CD4-positive, alpha-beta memory T cell (primary cell): ENCODE measurements at regions not wholly inside any gene's neighbourhood (a gene's known extent, or its start where the extent isn't known, plus 50 kb on each side); places are given as distances from the start of the nearest gene placed in this dataset.

Source experiments
- CTCF ChIA-PET: fragments of 350-600 bp; sonication (Branson Sonifier 250); formaldehyde crosslinking; loops from one replicate; lab custom pipeline; 2021; ENCODE audit warnings: inconsistent platforms; ENCODE audit not compliant: partially characterized antibody; lab: Charles Lee
- POLR2A ChIA-PET: fragments of 350-600 bp; sonication (Branson Sonifier 250); formaldehyde crosslinking; loops from one replicate; lab custom pipeline; 2021; ENCODE audit not compliant: partially characterized antibody; lab: Charles Lee
- DNase-seq, 5 donors: peaks; one replicate each; pipeline versions ENCODE4 v3.0.0 to v3.0.0-alpha.2; 2020 to 2022; ENCODE audit warnings: mixed read lengths in 1 of 5
- H3K27ac ChIP-seq: one replicate; pipeline ENCODE4 v1.7.0; 2013; ENCODE audit warnings: low read depth, low read length
- H3K27me3 ChIP-seq: 2 replicates; pipeline ENCODE4 v1.7.0; 2013; ENCODE audit warnings: mild to moderate bottlenecking, low read length, moderate library complexity; ENCODE audit not compliant: insufficient read depth
- H3K36me3 ChIP-seq: 2 replicates; pipeline ENCODE4 v1.7.0; 2013; ENCODE audit warnings: mild to moderate bottlenecking, low read length, moderate library complexity; ENCODE audit not compliant: insufficient read depth
- H3K4me1 ChIP-seq: 2 replicates; pipeline ENCODE4 v1.7.0; 2013; ENCODE audit warnings: mild to moderate bottlenecking, low read length, moderate library complexity; ENCODE audit not compliant: insufficient read depth
- H3K4me3 ChIP-seq, 2 donors: one replicate each; pipeline ENCODE4 v1.7.0; 2013; ENCODE audit warnings: low read length in 2 of 2, mild to moderate bottlenecking in 1 of 2
- H3K9me3 ChIP-seq, 2 donors: one replicate each; pipeline ENCODE4 v1.7.0; 2013; ENCODE audit warnings: low read length in 2 of 2, control low read depth in 1 of 2; ENCODE audit not compliant: control insufficient read depth in 1 of 2
- H3K27ac Mint-ChIP-seq, 7 donors: one replicate each; pipeline ENCODE4 v1.8.0; 2020 to 2021; ENCODE audit warnings: mixed read lengths in 7 of 7, mild to moderate bottlenecking in 6 of 7, inconsistent platforms in 3 of 7, moderate library complexity in 3 of 7
- H3K27me3 Mint-ChIP-seq, 2 donors: one replicate each; pipeline ENCODE4 v1.8.0; 2020 to 2021; ENCODE audit warnings: mixed read lengths in 2 of 2
- H3K36me3 Mint-ChIP-seq, 2 donors: one replicate each; pipeline ENCODE4 v1.8.0; 2020 to 2021; ENCODE audit warnings: mixed read lengths in 2 of 2, inconsistent platforms in 1 of 2, mild to moderate bottlenecking in 1 of 2
- H3K4me1 Mint-ChIP-seq, 4 donors: one replicate each; pipeline ENCODE4 v1.8.0; 2020 to 2021; ENCODE audit warnings: mixed read lengths in 4 of 4, mild to moderate bottlenecking in 1 of 4
- H3K4me3 Mint-ChIP-seq, 8 donors: one replicate each; pipeline ENCODE4 v1.8.0; 2020 to 2021; ENCODE audit warnings: mixed read lengths in 8 of 8, mild to moderate bottlenecking in 7 of 8, moderate library complexity in 6 of 8, inconsistent platforms in 3 of 8
- H3K9me3 Mint-ChIP-seq, 8 donors: one replicate each; pipeline ENCODE4 v1.8.0; 2020 to 2021; ENCODE audit warnings: mixed read lengths in 8 of 8, mild to moderate bottlenecking in 5 of 8, inconsistent platforms in 3 of 8, moderate library complexity in 1 of 8
- intact Hi-C: fragments of 100-400 bp; cut with micrococcal nuclease; formaldehyde crosslinking; loops from one replicate; pipeline ENCODE4 v1.15.1; 2023

DNA sequence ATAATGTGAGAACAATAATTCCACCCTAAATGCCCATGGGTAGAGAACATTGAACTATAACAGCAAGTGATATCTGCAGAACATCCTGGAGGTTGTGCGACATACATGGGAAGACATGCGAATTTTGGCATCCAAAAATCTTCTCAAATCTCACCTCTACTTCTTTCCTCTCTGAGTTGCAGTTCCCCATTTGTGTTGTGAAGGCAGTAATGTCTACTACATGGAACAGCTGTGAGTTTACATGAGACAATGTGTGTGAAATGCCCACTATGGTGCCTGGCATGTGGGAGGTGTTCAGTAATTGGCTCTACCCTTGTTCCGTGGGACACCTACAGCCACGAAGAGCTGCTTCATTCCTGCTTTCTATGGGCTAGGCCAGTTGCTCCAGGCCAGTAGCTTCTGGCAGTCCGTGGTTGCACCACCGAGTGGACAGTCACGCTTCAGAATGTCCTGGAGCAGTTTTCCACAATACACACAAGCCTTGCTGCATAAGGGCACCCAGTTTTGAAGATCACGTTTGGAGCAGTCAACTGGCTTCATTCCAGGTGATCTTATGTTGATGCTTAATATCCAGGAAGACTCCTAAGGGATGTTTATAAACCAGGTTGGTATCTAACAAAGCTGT, 297.7 kb downstream of the DEPDC1B start:
- Mint-ChIP-seq H3K9me3 (peaks cover 0 to 4% (median 2%) of the 10 kb centered on the region in 8 donors), H3K4me3 (no peak overlapping the region), H3K27ac (no peak overlapping the region), H3K36me3 (no peaks in the 10 kb centered on the region), H3K4me1 (no peaks in the 10 kb centered on the region), H3K27me3 (no peaks in the 10 kb centered on the region)
- no peak overlapping the region for H3K27ac ChIP-seq
- intact Hi-C loops: no loop called here
- no peaks in the 10 kb centered on the region for H3K27me3 ChIP-seq
- no peak overlapping the region for H3K4me3 ChIP-seq
- DNase-seq: no peak
- H3K36me3 ChIP-seq: no peaks in the 10 kb centered on the region
- no peaks in the 10 kb centered on the region for H3K9me3 ChIP-seq
- no peaks in the 10 kb centered on the region for H3K4me1 ChIP-seq
- POLR2A ChIA-PET: no interaction called here
- CTCF ChIA-PET: no interaction called here

DNA sequence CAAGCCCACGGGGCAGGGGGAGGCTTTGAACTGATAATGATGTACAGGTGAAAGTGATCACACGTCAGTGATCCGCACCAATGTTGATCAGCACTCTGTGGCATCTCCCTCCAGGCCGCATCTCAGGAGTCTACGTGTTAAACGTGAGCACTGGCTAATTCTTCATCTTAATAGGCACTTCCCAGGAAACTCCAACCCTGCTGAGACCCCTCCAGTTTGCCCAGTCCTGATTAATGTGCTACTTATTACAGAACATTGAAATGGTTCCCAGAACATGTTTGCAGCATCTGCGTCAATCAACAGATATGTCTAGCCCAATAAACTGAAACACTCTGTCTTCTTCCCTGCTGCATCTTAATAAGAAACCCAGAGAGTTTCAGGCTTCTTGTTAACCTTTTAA, 298.4 kb downstream of the DEPDC1B start:
- Mint-ChIP-seq H3K4me3 (peak overlapping the region in 1 of 8 donors; percentile 5), H3K27ac (no peak overlapping the region), H3K36me3 (no peaks in the 10 kb centered on the region), H3K4me1 (no peaks in the 10 kb centered on the region), H3K9me3 (peaks cover 0 to 4% (median 0%) of the 10 kb centered on the region in 8 donors), H3K27me3 (no peaks in the 10 kb centered on the region)
- no peak for DNase-seq
- no peaks in the 10 kb centered on the region for H3K27me3 ChIP-seq
- H3K9me3 ChIP-seq: no peaks in the 10 kb centered on the region
- ChIA-PET CTCF (no interaction called here), POLR2A (no interaction called here)
- intact Hi-C loops: no loop called here
- H3K4me1 ChIP-seq: no peaks in the 10 kb centered on the region
- no peak overlapping the region for H3K4me3 ChIP-seq
- no peaks in the 10 kb centered on the region for H3K36me3 ChIP-seq
- no peak overlapping the region for H3K27ac ChIP-seq

DNA sequence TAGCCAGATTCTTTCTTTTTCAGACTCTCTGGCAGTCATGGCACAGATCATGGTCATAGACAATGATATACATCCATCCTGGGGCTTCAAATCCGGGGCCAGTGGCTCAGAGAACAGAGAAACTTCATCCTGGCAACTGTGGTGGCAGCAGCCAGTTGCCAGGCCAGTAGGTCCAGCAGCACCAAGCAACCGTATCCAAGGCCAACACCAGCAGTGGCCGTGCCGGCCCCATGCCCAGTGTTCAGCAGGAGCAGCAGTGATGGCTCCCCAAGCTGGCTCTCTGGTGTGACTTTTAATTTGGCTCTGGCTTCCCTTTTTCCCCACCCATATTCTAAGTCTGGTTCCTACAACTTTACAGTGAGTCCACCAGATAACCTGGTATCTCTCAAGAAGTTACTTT, 300.5 kb downstream of the DEPDC1B start:
- CTCF ChIA-PET: no interaction called here
- H3K4me1 Mint-ChIP-seq: no peaks in the 10 kb centered on the region
- Histone ChIP-seq H3K27me3 (no peaks in the 10 kb centered on the region), H3K36me3 (no peaks in the 10 kb centered on the region), H3K27ac (no peak overlapping the region), H3K4me1 (no peaks in the 10 kb centered on the region), H3K9me3 (no peaks in the 10 kb centered on the region), H3K4me3 (no peak overlapping the region)
- intact Hi-C loops: no loop called here
- no peaks in the 10 kb centered on the region for H3K27me3 Mint-ChIP-seq
- no peak overlapping the region for H3K4me3 Mint-ChIP-seq
- H3K9me3 Mint-ChIP-seq: peaks cover 0 to 6% (median 2%) of the 10 kb centered on the region in 8 donors
- no peak for DNase-seq
- no peaks in the 10 kb centered on the region for H3K36me3 Mint-ChIP-seq
- H3K27ac Mint-ChIP-seq: no peak overlapping the region
- POLR2A ChIA-PET: no interaction called here

DNA sequence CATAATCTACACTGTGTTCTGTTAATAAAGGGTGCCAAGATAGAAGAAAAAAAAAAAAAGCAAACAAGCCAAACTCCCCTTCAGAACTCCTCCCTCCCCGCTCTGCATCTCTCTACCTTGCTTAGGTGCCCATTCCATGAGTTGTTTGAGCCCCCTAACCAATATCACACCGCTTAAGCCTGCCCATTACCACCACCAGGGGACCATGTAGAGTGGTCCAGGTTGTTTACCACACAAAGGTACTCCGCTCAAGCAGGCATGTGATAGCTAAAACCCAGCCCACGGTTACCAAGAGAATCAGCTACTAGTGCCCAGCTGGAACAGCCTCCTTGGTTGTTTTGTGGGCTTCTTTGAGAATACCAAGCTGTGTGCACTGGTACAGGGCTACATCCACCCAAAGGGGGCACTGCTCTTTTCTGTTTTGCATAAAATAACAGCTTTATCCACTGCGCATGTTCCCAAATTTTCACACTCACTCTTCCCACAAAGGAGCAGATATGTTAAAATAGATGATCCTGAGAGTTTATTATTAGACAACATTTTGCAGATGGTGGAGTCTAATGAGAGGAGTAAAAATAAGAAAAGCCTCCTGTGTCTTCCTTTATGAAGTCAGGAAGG, 304.1 kb downstream of the DEPDC1B start:
- Histone ChIP-seq H3K27ac (no peak overlapping the region), H3K4me3 (no peak overlapping the region), H3K36me3 (no peaks in the 10 kb centered on the region), H3K9me3 (no peaks in the 10 kb centered on the region), H3K27me3 (no peaks in the 10 kb centered on the region), H3K4me1 (no peaks in the 10 kb centered on the region)
- Mint-ChIP-seq H3K27ac (no peak overlapping the region), H3K9me3 (peaks cover 0 to 6% (median under 1%) of the 10 kb centered on the region in 8 donors), H3K36me3 (no peaks in the 10 kb centered on the region), H3K4me3 (no peak overlapping the region), H3K27me3 (no peaks in the 10 kb centered on the region), H3K4me1 (no peaks in the 10 kb centered on the region)
- intact Hi-C loops: no loop called here
- ChIA-PET POLR2A (no interaction called here), CTCF (no interaction called here)
- no peak for DNase-seq

DNA sequence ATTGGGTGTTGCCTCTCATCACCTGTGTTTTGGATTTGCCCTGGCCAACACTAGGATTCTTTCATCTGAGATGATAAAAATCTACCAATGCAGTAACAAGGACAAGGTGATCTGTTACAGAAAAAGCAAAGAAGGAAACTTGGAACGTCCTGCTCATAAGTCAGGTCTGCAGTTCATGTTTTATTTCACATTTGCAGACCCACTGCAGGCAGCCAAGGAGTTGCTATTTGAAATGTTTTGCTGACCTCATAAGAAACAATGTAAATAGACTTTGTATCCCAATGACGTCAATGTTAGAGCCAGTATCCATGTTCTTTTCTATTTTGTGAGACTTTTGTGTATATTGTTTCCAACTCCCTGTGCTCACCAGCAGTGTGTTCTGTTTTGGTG, 312.9 kb downstream of the DEPDC1B start:
- Mint-ChIP-seq H3K27ac (no peak overlapping the region), H3K4me3 (no peak overlapping the region), H3K36me3 (no peaks in the 10 kb centered on the region), H3K27me3 (peaks cover 0 to 2% of the 10 kb centered on the region in 2 donors), H3K4me1 (no peaks in the 10 kb centered on the region), H3K9me3 (peaks cover 0 to 8% (median under 1%) of the 10 kb centered on the region in 8 donors)
- no peaks in the 10 kb centered on the region for H3K27me3 ChIP-seq
- ChIA-PET CTCF (no interaction called here), POLR2A (no interaction called here)
- no peaks in the 10 kb centered on the region for H3K4me1 ChIP-seq
- no peak for DNase-seq
- H3K36me3 ChIP-seq: no peaks in the 10 kb centered on the region
- no peaks in the 10 kb centered on the region for H3K9me3 ChIP-seq
- intact Hi-C loops: no loop called here
- no peak overlapping the region for H3K4me3 ChIP-seq
- no peak overlapping the region for H3K27ac ChIP-seq

DNA sequence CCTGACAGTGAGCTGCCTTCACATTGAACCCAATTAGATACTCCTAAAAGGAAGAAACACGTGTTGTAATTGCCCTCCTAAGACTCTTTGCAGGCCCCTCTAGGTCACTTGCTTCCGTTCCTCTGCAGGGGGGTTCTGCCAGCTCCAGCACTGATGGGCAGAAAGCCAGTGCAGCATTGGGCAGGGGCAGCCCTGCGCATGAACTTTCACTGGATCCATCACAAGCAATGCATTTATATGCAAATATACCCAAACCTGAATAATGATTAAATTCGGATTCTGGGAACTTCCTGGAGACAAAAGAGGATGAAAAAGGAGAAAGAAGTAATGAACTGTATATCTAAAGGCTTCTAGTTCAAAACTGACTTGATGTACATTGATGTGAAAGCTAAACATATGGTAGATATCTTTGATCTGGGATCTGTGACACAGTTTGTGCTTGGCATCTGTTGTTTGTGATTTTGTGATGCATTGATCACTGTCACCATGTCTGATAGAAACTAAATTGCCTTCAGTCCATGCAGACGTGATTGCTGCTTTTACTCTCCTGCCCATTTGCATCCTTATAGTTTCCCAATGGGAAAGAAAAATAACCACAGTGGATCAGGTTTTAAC, 313.4 kb downstream of the DEPDC1B start:
- intact Hi-C loops: no loop called here
- Histone ChIP-seq H3K4me3 (no peak overlapping the region), H3K36me3 (no peaks in the 10 kb centered on the region), H3K9me3 (no peaks in the 10 kb centered on the region), H3K4me1 (no peaks in the 10 kb centered on the region), H3K27ac (no peak overlapping the region), H3K27me3 (no peaks in the 10 kb centered on the region)
- H3K27me3 Mint-ChIP-seq: peaks cover 0 to 2% of the 10 kb centered on the region in 2 donors
- no peak for DNase-seq
- no peak overlapping the region for H3K4me3 Mint-ChIP-seq
- ChIA-PET POLR2A (no interaction called here), CTCF (no interaction called here)
- no peak overlapping the region for H3K27ac Mint-ChIP-seq
- no peaks in the 10 kb centered on the region for H3K36me3 Mint-ChIP-seq
- peaks cover 0 to 8% (median under 1%) of the 10 kb centered on the region in 8 donors for H3K9me3 Mint-ChIP-seq
- no peaks in the 10 kb centered on the region for H3K4me1 Mint-ChIP-seq

DNA sequence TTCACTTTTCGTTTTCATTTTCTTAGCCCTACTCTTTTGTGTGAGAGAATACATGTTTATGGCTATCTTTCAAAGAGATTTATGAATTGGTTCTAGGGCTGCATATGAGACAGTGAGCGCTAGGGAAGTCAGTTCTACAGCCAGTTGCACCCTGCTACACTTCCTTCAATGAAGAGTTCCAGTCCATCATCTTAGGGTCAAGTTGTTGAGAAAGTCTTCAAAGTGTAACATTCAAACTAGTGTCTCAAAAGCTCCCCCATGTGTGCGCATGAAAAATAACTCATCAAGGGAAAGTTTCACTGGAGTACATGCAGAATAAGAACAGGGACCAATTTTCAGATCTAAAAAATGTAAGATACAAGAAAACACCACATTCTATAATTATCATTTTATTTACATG, 317.2 kb downstream of the DEPDC1B start:
- CTCF ChIA-PET: no interaction called here
- intact Hi-C loops: no loop called here

More for the DNA sequence above, 317.2 kb downstream of the DEPDC1B start:
- H3K27me3 Mint-ChIP-seq: no peaks in the 10 kb centered on the region
- POLR2A ChIA-PET: no interaction called here
- Histone ChIP-seq H3K27me3 (no peaks in the 10 kb centered on the region), H3K4me3 (no peak overlapping the region), H3K9me3 (no peaks in the 10 kb centered on the region), H3K36me3 (no peaks in the 10 kb centered on the region), H3K4me1 (no peaks in the 10 kb centered on the region), H3K27ac (no peak overlapping the region)
- no peak overlapping the region for H3K27ac Mint-ChIP-seq
- no peak for DNase-seq
- no peak overlapping the region for H3K4me3 Mint-ChIP-seq
- H3K4me1 Mint-ChIP-seq: no peaks in the 10 kb centered on the region
- peaks cover 0 to 6% (median under 1%) of the 10 kb centered on the region in 8 donors for H3K9me3 Mint-ChIP-seq
- H3K36me3 Mint-ChIP-seq: no peaks in the 10 kb centered on the region
